ENCODE measurements at regions not wholly inside any gene's neighbourhood (a gene's known extent, or its start where the extent isn't known, plus 50 kb on each side); places are given as distances from the start of the nearest gene placed in this dataset.

DNA sequence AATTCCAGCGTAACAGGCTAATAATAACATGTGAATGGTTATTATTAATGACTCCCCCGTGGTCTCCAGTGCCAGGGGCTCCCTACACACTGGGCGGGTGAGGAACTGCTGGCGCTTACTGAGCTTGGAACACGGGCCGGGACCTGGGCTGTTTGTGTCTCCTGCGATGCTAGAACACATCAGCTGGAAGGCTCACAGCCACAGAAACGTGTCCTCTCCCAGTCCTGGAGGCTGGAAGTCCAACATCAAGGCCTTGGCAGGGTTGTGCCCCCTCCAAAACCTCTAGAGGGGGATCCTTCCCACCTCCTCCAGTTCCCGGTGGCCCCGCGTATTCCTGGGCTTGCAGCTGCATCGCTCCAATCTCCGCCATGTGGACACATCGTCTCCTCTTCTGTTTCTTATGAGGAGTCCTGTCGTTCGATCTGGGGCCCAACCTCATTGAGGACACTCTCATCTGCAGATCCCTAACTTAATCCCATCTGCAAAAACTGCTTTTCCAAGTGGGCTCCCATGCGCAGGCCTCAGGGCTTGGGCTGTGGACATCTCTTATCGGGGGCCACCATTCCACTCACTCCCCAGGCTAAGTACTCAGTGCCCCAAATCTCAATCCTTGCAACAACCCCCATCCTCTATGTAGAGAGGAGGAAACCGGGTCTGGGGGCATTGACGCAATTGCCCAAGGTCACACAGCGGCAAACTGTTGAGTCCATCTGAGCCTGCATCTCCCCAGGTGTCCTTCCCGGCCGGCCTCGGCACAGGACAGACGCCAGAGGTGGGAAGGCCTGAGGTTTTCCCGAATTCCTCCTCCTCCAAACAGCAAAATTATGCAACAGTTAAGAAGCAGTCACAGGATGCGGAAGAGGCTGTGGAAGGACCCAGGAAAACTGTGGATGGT, 193.9 kb downstream of the IRF8 start:
- Histone ChIP-seq H3K4me3 (ENCODE audit: control insufficient read depth in 1 of 7, extremely low read depth in 1 of 7, insufficient read depth in 4 of 7, low read depth in 2 of 7, low read length in 6 of 7) (no peak overlapping the region), H3K9me3 (ENCODE audit: control extremely low read depth in 1 of 5, control insufficient read depth in 4 of 5, insufficient read depth in 2 of 5, low read depth in 1 of 5, low read length in 4 of 5) (no peaks in the 10 kb centered on the region), H3K4me1 (ENCODE audit: control extremely low read depth in 1 of 4, control insufficient read depth in 4 of 4, insufficient read depth in 4 of 4, low read length in 3 of 4) (no peaks in the 10 kb centered on the region), H3K36me3 (ENCODE audit: control insufficient read depth in 4 of 4, insufficient read depth in 4 of 4, low read length in 3 of 4) (no peaks in the 10 kb centered on the region), H3K27ac (ENCODE audit: insufficient read depth in 1 of 2, low read depth in 1 of 2, low read length in 2 of 2, poor library complexity in 1 of 2, severe bottlenecking in 2 of 2) (no peak overlapping the region), H3K27me3 (replicated peaks in 2 of 5; ENCODE audit: control insufficient read depth in 4 of 5, insufficient read depth in 5 of 5, low read length in 4 of 5) (peaks cover 0 to 9% (median 1%) of the 10 kb centered on the region in 5 experiments)
- 96% methylated on average over 25 of the region's 27 CpGs for WGBS (ENCODE audit: insufficient coverage)
- ChIA-PET CTCF (no interaction called here), POLR2A (no interaction called here)
- no peak for DNase-seq

DNA sequence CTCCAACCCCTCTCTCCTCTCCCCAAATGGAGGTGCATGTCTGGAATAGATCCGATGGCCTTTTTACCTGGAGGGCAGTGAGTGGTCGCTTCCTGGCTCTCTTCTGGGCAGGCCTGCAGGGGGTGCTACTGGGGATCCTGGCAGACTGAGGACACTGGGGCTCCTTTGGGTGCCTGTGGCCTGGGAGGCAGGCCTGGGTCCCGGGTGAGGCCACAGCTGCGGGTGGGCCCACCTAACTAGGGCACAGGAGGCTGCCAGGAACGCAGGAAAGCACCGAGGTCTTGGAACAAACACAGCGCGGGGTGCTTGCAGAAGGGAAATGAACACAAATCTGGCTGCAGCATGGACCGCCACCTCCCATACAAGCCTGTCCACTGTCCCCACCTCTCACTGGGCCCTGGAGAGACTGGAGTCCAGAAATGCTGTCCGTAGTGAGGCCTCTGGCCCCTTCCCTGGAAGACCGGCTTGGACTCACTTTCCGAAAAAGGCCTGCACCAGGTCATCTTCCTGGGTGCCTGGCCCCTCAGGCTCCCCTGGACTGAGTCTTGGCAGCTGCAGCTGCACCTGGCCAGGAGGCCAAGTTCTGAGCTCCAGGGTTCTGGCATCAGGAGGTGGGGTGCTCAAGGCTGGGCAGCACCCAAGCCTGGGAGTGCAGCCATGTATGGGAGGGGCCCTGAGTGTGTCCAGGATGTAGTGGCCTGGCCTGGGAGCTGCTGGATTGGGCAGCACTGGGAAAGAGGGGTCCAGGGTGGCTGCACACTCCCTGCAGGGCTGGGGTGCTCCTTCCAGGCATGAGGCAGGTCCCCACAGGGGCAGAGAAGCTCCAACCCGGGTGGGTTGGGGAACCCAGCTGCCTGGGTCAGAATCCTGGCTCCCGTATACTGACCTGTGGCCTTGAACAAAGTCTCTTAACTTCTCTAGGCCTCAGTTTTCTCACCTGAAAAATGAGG, 195.1 kb downstream of the IRF8 start:
- Histone ChIP-seq H3K4me1 (ENCODE audit: control extremely low read depth in 1 of 4, control insufficient read depth in 4 of 4, insufficient read depth in 4 of 4, low read length in 3 of 4) (no peaks in the 10 kb centered on the region), H3K36me3 (ENCODE audit: control insufficient read depth in 4 of 4, insufficient read depth in 4 of 4, low read length in 3 of 4) (no peaks in the 10 kb centered on the region), H3K27ac (ENCODE audit: insufficient read depth in 1 of 2, low read depth in 1 of 2, low read length in 2 of 2, poor library complexity in 1 of 2, severe bottlenecking in 2 of 2) (no peak overlapping the region), H3K4me3 (ENCODE audit: control insufficient read depth in 1 of 7, extremely low read depth in 1 of 7, insufficient read depth in 4 of 7, low read depth in 2 of 7, low read length in 6 of 7) (no peak overlapping the region), H3K9me3 (ENCODE audit: control extremely low read depth in 1 of 5, control insufficient read depth in 4 of 5, insufficient read depth in 2 of 5, low read depth in 1 of 5, low read length in 4 of 5) (no peaks in the 10 kb centered on the region), H3K27me3 (replicated peaks in 2 of 5; ENCODE audit: control insufficient read depth in 4 of 5, insufficient read depth in 5 of 5, low read length in 4 of 5) (peaks cover 0 to 8% (median 1%) of the 10 kb centered on the region in 5 experiments)
- no peak for DNase-seq
- ChIA-PET POLR2A (no interaction called here), CTCF (no interaction called here)
- WGBS (ENCODE audit: insufficient coverage), result 95% methylated on average over 11 of the region's 14 CpGs

DNA sequence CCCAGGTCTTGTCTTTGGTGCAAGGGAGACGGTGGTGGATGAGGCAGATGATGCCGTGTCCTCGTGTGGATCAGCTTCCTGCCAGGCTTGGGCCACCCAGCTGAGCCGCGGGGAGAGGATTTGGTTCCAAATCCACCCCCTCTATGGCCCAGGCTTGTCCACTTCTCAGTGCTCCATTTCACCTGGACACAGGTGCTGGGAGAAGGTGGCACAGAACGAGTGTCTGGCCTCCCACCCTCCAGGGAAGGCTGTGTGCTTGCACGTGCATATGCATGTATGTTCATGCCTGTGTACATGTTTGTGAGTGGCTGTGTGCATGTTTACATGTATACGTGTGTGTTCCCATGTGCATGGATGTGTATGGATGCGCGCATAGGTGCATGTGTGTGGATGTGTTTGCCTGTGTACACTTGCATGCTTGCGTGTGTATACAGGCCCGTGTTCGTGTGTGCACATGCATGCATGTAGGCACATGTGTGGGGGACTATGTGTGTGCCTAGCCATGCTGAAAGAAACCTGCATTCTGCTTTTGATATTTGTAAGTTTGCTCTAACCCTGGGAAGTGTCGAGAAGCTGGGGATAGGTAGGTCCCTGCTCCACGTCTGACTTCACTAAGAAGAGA, 196.3 kb downstream of the IRF8 start:
- WGBS (ENCODE audit: insufficient coverage), result 93% methylated on average over 13 of the region's 15 CpGs
- DNase-seq, result no peak
- Histone ChIP-seq H3K27ac (ENCODE audit: insufficient read depth in 1 of 2, low read depth in 1 of 2, low read length in 2 of 2, poor library complexity in 1 of 2, severe bottlenecking in 2 of 2) (no peak overlapping the region), H3K27me3 (replicated peaks in 2 of 5; ENCODE audit: control insufficient read depth in 4 of 5, insufficient read depth in 5 of 5, low read length in 4 of 5) (peaks cover 0 to 6% (median 1%) of the 10 kb centered on the region in 5 experiments), H3K4me3 (ENCODE audit: control insufficient read depth in 1 of 7, extremely low read depth in 1 of 7, insufficient read depth in 4 of 7, low read depth in 2 of 7, low read length in 6 of 7) (no peak overlapping the region), H3K4me1 (ENCODE audit: control extremely low read depth in 1 of 4, control insufficient read depth in 4 of 4, insufficient read depth in 4 of 4, low read length in 3 of 4) (no peaks in the 10 kb centered on the region), H3K9me3 (ENCODE audit: control extremely low read depth in 1 of 5, control insufficient read depth in 4 of 5, insufficient read depth in 2 of 5, low read depth in 1 of 5, low read length in 4 of 5) (no peaks in the 10 kb centered on the region), H3K36me3 (ENCODE audit: control insufficient read depth in 4 of 4, insufficient read depth in 4 of 4, low read length in 3 of 4) (no peaks in the 10 kb centered on the region)
- POLR2A ChIA-PET, result no interaction called here
- CTCF ChIA-PET, result no interaction called here

DNA sequence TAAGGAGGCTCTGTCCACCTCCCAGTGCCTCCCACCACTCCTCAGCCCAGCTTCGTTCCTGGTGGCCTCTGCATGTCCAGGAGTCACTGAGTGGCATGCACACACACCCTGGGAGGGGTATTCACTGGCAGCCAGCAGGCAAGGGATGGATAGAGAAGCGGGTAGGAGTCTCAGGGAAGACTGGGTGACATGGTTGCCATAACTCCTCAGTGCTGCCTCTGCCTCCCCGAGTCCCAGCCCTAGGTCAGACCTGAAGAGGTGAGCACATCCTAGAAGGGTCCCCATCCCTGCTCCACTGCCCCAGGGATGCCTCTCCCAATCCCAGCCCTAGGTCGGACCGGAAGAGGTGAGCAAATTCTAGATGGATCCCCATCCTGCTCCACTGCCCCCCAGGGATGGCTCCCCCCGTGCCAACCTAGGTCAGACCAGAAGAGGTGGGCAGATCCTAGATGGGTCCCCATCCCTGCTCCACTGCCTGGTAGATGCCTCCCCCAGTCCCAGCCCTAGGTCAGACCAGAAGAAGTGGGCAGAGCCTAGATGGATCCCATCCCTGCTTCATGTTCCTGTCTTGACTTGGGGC, 197.0 kb downstream of the IRF8 start:
- POLR2A ChIA-PET, result no interaction called here
- no peaks in the 10 kb centered on the region for H3K9me3 ChIP-seq (ENCODE audit: control extremely low read depth in 1 of 5, control insufficient read depth in 4 of 5, insufficient read depth in 2 of 5, low read depth in 1 of 5, low read length in 4 of 5)
- no peaks in the 10 kb centered on the region for H3K4me1 ChIP-seq (ENCODE audit: control extremely low read depth in 1 of 4, control insufficient read depth in 4 of 4, insufficient read depth in 4 of 4, low read length in 3 of 4)
- no peak overlapping the region for H3K4me3 ChIP-seq (ENCODE audit: control insufficient read depth in 1 of 7, extremely low read depth in 1 of 7, insufficient read depth in 4 of 7, low read depth in 2 of 7, low read length in 6 of 7)
- 93% methylated on average over 3 of the region's 6 CpGs for WGBS (ENCODE audit: insufficient coverage)
- no peak for DNase-seq
- peaks cover 0 to 10% (median 1%) of the 10 kb centered on the region in 5 experiments for H3K27me3 ChIP-seq (replicated peaks in 2 of 5; ENCODE audit: control insufficient read depth in 4 of 5, insufficient read depth in 5 of 5, low read length in 4 of 5)
- CTCF ChIA-PET, result no interaction called here
- no peaks in the 10 kb centered on the region for H3K36me3 ChIP-seq (ENCODE audit: control insufficient read depth in 4 of 4, insufficient read depth in 4 of 4, low read length in 3 of 4)
- H3K27ac ChIP-seq (ENCODE audit: insufficient read depth in 1 of 2, low read depth in 1 of 2, low read length in 2 of 2, poor library complexity in 1 of 2, severe bottlenecking in 2 of 2), result no peak overlapping the region

DNA sequence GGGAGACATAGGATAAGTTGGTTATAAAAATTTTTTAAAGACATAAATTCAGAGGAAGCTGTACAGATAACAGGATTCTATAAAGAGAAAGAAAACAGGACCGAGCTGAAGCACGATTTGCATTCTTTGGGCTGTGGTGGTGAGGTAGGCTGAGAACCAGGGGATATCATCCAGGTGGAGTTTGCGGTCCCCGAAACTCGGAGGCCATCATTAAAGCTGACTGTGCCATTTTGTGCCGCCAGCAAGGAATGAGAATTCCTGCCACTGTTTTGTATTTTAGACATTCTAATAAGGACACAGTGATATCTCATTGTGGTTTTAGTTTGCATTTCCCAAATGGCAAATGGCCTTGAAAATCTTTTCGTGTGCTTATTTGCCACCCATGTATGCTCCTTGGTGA, 197.9 kb downstream of the IRF8 start:
- H3K4me1 ChIP-seq (ENCODE audit: control extremely low read depth in 1 of 4, control insufficient read depth in 4 of 4, insufficient read depth in 4 of 4, low read length in 3 of 4), result no peaks in the 10 kb centered on the region
- 99% methylated on average over 6 of the region's 7 CpGs for WGBS (ENCODE audit: insufficient coverage)
- peaks cover 0 to 14% (median 3%) of the 10 kb centered on the region in 5 experiments for H3K27me3 ChIP-seq (replicated peaks in 2 of 5; ENCODE audit: control insufficient read depth in 4 of 5, insufficient read depth in 5 of 5, low read length in 4 of 5)
- no peak overlapping the region for H3K27ac ChIP-seq (ENCODE audit: insufficient read depth in 1 of 2, low read depth in 1 of 2, low read length in 2 of 2, poor library complexity in 1 of 2, severe bottlenecking in 2 of 2)
- H3K9me3 ChIP-seq (ENCODE audit: control extremely low read depth in 1 of 5, control insufficient read depth in 4 of 5, insufficient read depth in 2 of 5, low read depth in 1 of 5, low read length in 4 of 5), result no peaks in the 10 kb centered on the region
- POLR2A ChIA-PET, result no interaction called here
- no peak overlapping the region for H3K4me3 ChIP-seq (ENCODE audit: control insufficient read depth in 1 of 7, extremely low read depth in 1 of 7, insufficient read depth in 4 of 7, low read depth in 2 of 7, low read length in 6 of 7)
- CTCF ChIA-PET, result no interaction called here
- H3K36me3 ChIP-seq (ENCODE audit: control insufficient read depth in 4 of 4, insufficient read depth in 4 of 4, low read length in 3 of 4), result no peaks in the 10 kb centered on the region
- DNase-seq, result no peak

DNA sequence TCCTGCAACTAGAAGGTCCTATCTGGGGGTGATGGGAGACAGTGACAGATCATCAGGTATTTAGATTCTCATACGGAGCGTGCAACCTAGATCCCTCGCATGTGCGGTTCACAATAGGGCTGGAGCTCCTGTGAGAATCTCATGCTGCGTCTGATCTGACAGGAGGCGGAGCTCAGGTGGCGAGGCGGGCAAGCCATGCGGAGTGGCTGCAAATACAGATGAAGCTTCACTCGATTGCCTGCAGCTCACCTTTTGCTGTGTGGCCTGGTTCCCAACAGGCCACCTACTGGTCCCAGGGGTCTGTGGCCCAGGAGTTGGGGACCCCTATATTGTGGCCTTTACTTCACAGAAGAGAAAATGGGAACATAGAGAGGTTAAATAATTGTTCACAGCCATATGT, 200.4 kb downstream of the IRF8 start:
- Histone ChIP-seq H3K27me3 (replicated peaks in 2 of 5; ENCODE audit: control insufficient read depth in 4 of 5, insufficient read depth in 5 of 5, low read length in 4 of 5) (peaks cover 0 to 21% (median 3%) of the 10 kb centered on the region in 5 experiments), H3K36me3 (ENCODE audit: control insufficient read depth in 4 of 4, insufficient read depth in 4 of 4, low read length in 3 of 4) (no peaks in the 10 kb centered on the region), H3K27ac (ENCODE audit: insufficient read depth in 1 of 2, low read depth in 1 of 2, low read length in 2 of 2, poor library complexity in 1 of 2, severe bottlenecking in 2 of 2) (no peak overlapping the region), H3K4me3 (ENCODE audit: control insufficient read depth in 1 of 7, extremely low read depth in 1 of 7, insufficient read depth in 4 of 7, low read depth in 2 of 7, low read length in 6 of 7) (no peak overlapping the region), H3K4me1 (ENCODE audit: control extremely low read depth in 1 of 4, control insufficient read depth in 4 of 4, insufficient read depth in 4 of 4, low read length in 3 of 4) (no peaks in the 10 kb centered on the region), H3K9me3 (ENCODE audit: control extremely low read depth in 1 of 5, control insufficient read depth in 4 of 5, insufficient read depth in 2 of 5, low read depth in 1 of 5, low read length in 4 of 5) (no peaks in the 10 kb centered on the region)
- DNase-seq, result no peak
- 85% methylated on average over 8 of the region's 10 CpGs for WGBS (ENCODE audit: insufficient coverage)
- ChIA-PET POLR2A (no interaction called here), CTCF (no interaction called here)
